ENCODE measurements at regions not wholly inside any gene's neighbourhood (a gene's known extent, or its start where the extent isn't known, plus 50 kb on each side); places are given as distances from the start of the nearest gene placed in this dataset.

DNA sequence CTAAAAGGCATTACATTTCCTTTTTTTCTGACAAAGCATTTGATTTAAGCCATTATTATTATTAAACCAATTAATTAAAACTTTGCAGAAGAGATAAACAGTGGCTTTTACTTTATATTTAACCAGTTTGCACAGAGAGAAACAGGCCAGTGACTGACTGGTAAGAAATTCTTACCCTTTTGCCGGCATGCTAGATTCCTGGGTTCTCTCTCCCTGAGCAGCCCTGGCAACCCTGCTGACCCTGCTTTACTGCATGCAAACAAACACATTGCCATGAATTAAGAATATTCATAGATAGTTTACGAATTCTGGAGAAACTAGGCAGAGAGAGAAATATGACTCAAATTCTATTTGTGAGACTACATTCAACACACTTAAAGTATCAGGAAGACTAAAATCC, 1381.4 kb upstream of the IGFBP7 start:
- intact Hi-C loops (cut with micrococcal nuclease; ENCODE audit: unreplicated experiment) = no loop called here

GRCh38 chr4:58477950-58478349, 1367.8 kb upstream of the IGFBP7 start:
- in situ Hi-C loops (cut with HindIII; ENCODE audit: low pct_unique_long_range_greater_than_20kb, low sequenced_read_pairs) (no loop called here), intact Hi-C loops (cut with micrococcal nuclease; ENCODE audit: unreplicated experiment) (no loop called here)
- Histone ChIP-seq H3K9me3 (ENCODE audit: control insufficient read depth, insufficient read depth, low read depth, low read length) (no peaks in the 10 kb centered on the region), H3K4me3 (ENCODE audit: low read depth in 2 of 2, low read length in 2 of 2) (no peak overlapping the region), H3K27ac (ENCODE audit: low read length) (no peak overlapping the region), H3K4me1 (ENCODE audit: control insufficient read depth, insufficient read depth, low read length) (no peaks in the 10 kb centered on the region), H3K27me3 (ENCODE audit: control insufficient read depth, insufficient read depth, low read length) (no peaks in the 10 kb centered on the region), H3K36me3 (ENCODE audit: control insufficient read depth, insufficient read depth, low read length) (no peaks in the 10 kb centered on the region)
- DNase-seq (ENCODE audit: low read depth, low spot score) (no peak), ATAC-seq (no peak)
- TF ChIP-seq, protein P1, sequence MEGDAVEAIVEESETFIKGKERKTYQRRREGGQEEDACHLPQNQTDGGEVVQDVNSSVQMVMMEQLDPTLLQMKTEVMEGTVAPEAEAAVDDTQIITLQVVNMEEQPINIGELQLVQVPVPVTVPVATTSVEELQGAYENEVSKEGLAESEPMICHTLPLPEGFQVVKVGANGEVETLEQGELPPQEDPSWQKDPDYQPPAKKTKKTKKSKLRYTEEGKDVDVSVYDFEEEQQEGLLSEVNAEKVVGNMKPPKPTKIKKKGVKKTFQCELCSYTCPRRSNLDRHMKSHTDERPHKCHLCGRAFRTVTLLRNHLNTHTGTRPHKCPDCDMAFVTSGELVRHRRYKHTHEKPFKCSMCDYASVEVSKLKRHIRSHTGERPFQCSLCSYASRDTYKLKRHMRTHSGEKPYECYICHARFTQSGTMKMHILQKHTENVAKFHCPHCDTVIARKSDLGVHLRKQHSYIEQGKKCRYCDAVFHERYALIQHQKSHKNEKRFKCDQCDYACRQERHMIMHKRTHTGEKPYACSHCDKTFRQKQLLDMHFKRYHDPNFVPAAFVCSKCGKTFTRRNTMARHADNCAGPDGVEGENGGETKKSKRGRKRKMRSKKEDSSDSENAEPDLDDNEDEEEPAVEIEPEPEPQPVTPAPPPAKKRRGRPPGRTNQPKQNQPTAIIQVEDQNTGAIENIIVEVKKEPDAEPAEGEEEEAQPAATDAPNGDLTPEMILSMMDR (IDR thresholded peaks at IDR 0.05) = no peak
- TF ChIP-seq TCF7L2 (IDR thresholded peaks at IDR 0.05; ENCODE audit: low read depth, low read length) (no peak), REST (IDR thresholded peaks at IDR 0.05; ENCODE audit: insufficient read depth in 1 of 2, low read depth in 2 of 2, low read length in 1 of 2) (no peak), POLR2AphosphoS5 (IDR thresholded peaks at IDR 0.05; ENCODE audit: low read depth, low read length) (no peak), SIN3A (IDR thresholded peaks at IDR 0.05; ENCODE audit: borderline replicate concordance, insufficient read depth, low read depth, low read length) (no peak)
- ChIA-PET CTCF (no interaction called here), POLR2A (no interaction called here)
- BruUV-seq (replicated peaks) = no TSS peak

More for the DNA sequence above, 1381.4 kb upstream of the IGFBP7 start:
- POLR2A ChIA-PET = no interaction called here
- in situ Hi-C loops (cut with HindIII; ENCODE audit: low pct_unique_long_range_greater_than_20kb, low sequenced_read_pairs) = no loop called here
- TF ChIP-seq POLR2AphosphoS5 (IDR thresholded peaks at IDR 0.05; ENCODE audit: low read depth, low read length) = no peak
- TF ChIP-seq TCF7L2 (IDR thresholded peaks at IDR 0.05; ENCODE audit: low read depth, low read length) = no peak
- TF ChIP-seq SIN3A (IDR thresholded peaks at IDR 0.05; ENCODE audit: borderline replicate concordance, insufficient read depth, low read depth, low read length) = no peak
- TF ChIP-seq REST (IDR thresholded peaks at IDR 0.05; ENCODE audit: insufficient read depth in 1 of 2, low read depth in 2 of 2, low read length in 1 of 2) = no peak
- TF ChIP-seq, protein P1 (IDR thresholded peaks at IDR 0.05) = no peak
- H3K9me3 ChIP-seq (ENCODE audit: control insufficient read depth, insufficient read depth, low read depth, low read length) = no peaks in the 10 kb centered on the region
- BruUV-seq (replicated peaks) = no TSS peak
- no peak overlapping the region for H3K27ac ChIP-seq (ENCODE audit: low read length)
- H3K4me1 ChIP-seq (ENCODE audit: control insufficient read depth, insufficient read depth, low read length) = no peaks in the 10 kb centered on the region
- DNase-seq (ENCODE audit: low read depth, low spot score) (no peak), ATAC-seq (no peak)
- H3K27me3 ChIP-seq (ENCODE audit: control insufficient read depth, insufficient read depth, low read length) = no peaks in the 10 kb centered on the region
- CTCF ChIA-PET = no interaction called here
- H3K36me3 ChIP-seq (ENCODE audit: control insufficient read depth, insufficient read depth, low read length) = no peaks in the 10 kb centered on the region
- H3K4me3 ChIP-seq (ENCODE audit: low read depth in 2 of 2, low read length in 2 of 2) = no peak overlapping the region
